Large intestine (tissue), 3 donors: ENCODE measurements at regions not wholly inside any gene's neighbourhood (a gene's known extent, or its start where the extent isn't known, plus 50 kb on each side); places are given as distances from the start of the nearest gene placed in this dataset.

ENCODE experiments used
- DNase-seq, 2 donors: peaks; one replicate each; pipeline versions ENCODE4 v3.0.0 to v3.0.0-alpha.2; 2013
- H3K27ac ChIP-seq: one replicate; pipeline ENCODE4 v1.5.1; 2013; ENCODE audit warnings: low read length
- H3K27me3 ChIP-seq: 2 replicates; pipeline ENCODE4 v1.6.1; 2013; ENCODE audit warnings: low read length; ENCODE audit not compliant: control insufficient read depth, insufficient read depth
- H3K36me3 ChIP-seq: 2 replicates; pipeline ENCODE4 v1.6.1; 2013; ENCODE audit warnings: low read length; ENCODE audit not compliant: control insufficient read depth, insufficient read depth
- H3K4me1 ChIP-seq: one replicate; pipeline ENCODE4 v1.6.1; 2013; ENCODE audit warnings: low read length; ENCODE audit not compliant: control insufficient read depth, insufficient read depth
- H3K4me3 ChIP-seq: one replicate; pipeline ENCODE4 v1.5.1; 2013; ENCODE audit warnings: low read length
- H3K9me3 ChIP-seq: one replicate; pipeline ENCODE4 v1.6.1; 2013; ENCODE audit warnings: mild to moderate bottlenecking, low read depth, low read length, moderate library complexity; ENCODE audit not compliant: control insufficient read depth
- WGBS: methylation state at CpG from one replicate; pipeline ENCODE4 v1.1.5; 2013; ENCODE audit warnings: low lambda C conversion rate; ENCODE audit not compliant: insufficient coverage; 5-methylcytosine and 5-hydroxymethylcytosine counted together

GRCh38 chr2:195390686-195391321 lies 266.2 kb upstream of the SLC39A10 start:
- Histone ChIP-seq H3K4me3 (no peak overlapping the region), H3K27me3 (no peaks in the 10 kb centered on the region), H3K4me1 (no peaks in the 10 kb centered on the region), H3K27ac (no peak overlapping the region), H3K9me3 (no peaks in the 10 kb centered on the region), H3K36me3 (no peaks in the 10 kb centered on the region)
- no peak for DNase-seq
- no CpG with 5 or more reads among the region's 2 CpGs for WGBS

GRCh38 chr2:195388028-195388427 lies 269.0 kb upstream of the SLC39A10 start:
- Histone ChIP-seq H3K27ac (no peak overlapping the region), H3K36me3 (no peaks in the 10 kb centered on the region), H3K27me3 (no peaks in the 10 kb centered on the region), H3K4me3 (no peak overlapping the region), H3K4me1 (no peaks in the 10 kb centered on the region), H3K9me3 (no peaks in the 10 kb centered on the region)
- DNase-seq = no peak

- Histone ChIP-seq H3K27me3 (no peaks in the 10 kb centered on the region), H3K36me3 (no peaks in the 10 kb centered on the region), H3K27ac (no peak overlapping the region), H3K4me1 (no peaks in the 10 kb centered on the region), H3K4me3 (no peak overlapping the region), H3K9me3 (no peaks in the 10 kb centered on the region)
- WGBS = no CpG with 5 or more reads among the region's 2 CpGs
- peak in 1 of 2 donors; percentile 23 for DNase-seq
Measured at GRCh38 chr2:195382186-195382585, 274.8 kb upstream of the SLC39A10 start.

- no peaks in the 10 kb centered on the region for H3K36me3 ChIP-seq
- WGBS = 94% methylated on average over 3 of the region's 4 CpGs
Measured at GRCh38 chr2:195370167-195370943, 286.7 kb upstream of the SLC39A10 start.

GRCh38 chr2:195369218-195369587 lies 287.8 kb upstream of the SLC39A10 start:
- no peaks in the 10 kb centered on the region for H3K4me1 ChIP-seq
- H3K36me3 ChIP-seq = no peaks in the 10 kb centered on the region
- no peak overlapping the region for H3K27ac ChIP-seq
- no CpG with 5 or more reads among the region's 1 CpG for WGBS
- DNase-seq = no peak
- H3K27me3 ChIP-seq = no peaks in the 10 kb centered on the region
- H3K4me3 ChIP-seq = no peak overlapping the region
- H3K9me3 ChIP-seq = no peaks in the 10 kb centered on the region

More at GRCh38 chr2:195370167-195370943, 286.7 kb upstream of the SLC39A10 start:
- Histone ChIP-seq H3K4me1 (no peaks in the 10 kb centered on the region), H3K9me3 (no peaks in the 10 kb centered on the region), H3K27me3 (no peaks in the 10 kb centered on the region), H3K4me3 (no peak overlapping the region), H3K27ac (no peak overlapping the region)
- DNase-seq = no peak

GRCh38 chr2:195368249-195369217 lies 288.5 kb upstream of the SLC39A10 start:
- no peak for DNase-seq
- H3K36me3 ChIP-seq = no peaks in the 10 kb centered on the region
- H3K27ac ChIP-seq = no peak overlapping the region
- no peaks in the 10 kb centered on the region for H3K4me1 ChIP-seq
- WGBS = 43% methylated on average over 1 of the region's 6 CpGs
- no peaks in the 10 kb centered on the region for H3K27me3 ChIP-seq
- no peak overlapping the region for H3K4me3 ChIP-seq
- no peaks in the 10 kb centered on the region for H3K9me3 ChIP-seq

- Histone ChIP-seq H3K4me1 (no peaks in the 10 kb centered on the region), H3K27ac (no peak overlapping the region), H3K36me3 (no peaks in the 10 kb centered on the region), H3K4me3 (no peak overlapping the region), H3K27me3 (no peaks in the 10 kb centered on the region), H3K9me3 (no peaks in the 10 kb centered on the region)
- DNase-seq = no peak
- WGBS = 43% methylated on average over 1 of the region's 2 CpGs
Measured at GRCh38 chr2:195367809-195368208, 289.2 kb upstream of the SLC39A10 start.

- Histone ChIP-seq H3K4me3 (no peak overlapping the region), H3K4me1 (no peaks in the 10 kb centered on the region), H3K36me3 (no peaks in the 10 kb centered on the region), H3K27ac (no peak overlapping the region), H3K27me3 (no peaks in the 10 kb centered on the region), H3K9me3 (no peaks in the 10 kb centered on the region)
- WGBS = 36% methylated on average over 2 of the region's 5 CpGs
- no peak for DNase-seq
Measured at GRCh38 chr2:195364015-195364965, 292.7 kb upstream of the SLC39A10 start.

GRCh38 chr2:195363496-195363895 lies 293.5 kb upstream of the SLC39A10 start:
- no CpG with 5 or more reads among the region's 1 CpG for WGBS
- Histone ChIP-seq H3K27ac (no peak overlapping the region), H3K27me3 (no peaks in the 10 kb centered on the region), H3K4me1 (no peaks in the 10 kb centered on the region), H3K36me3 (no peaks in the 10 kb centered on the region), H3K4me3 (no peak overlapping the region), H3K9me3 (no peaks in the 10 kb centered on the region)
- no peak for DNase-seq
